ENCODE measurements at regions not wholly inside any gene's neighbourhood (a gene's known extent, or its start where the extent isn't known, plus 50 kb on each side); places are given as distances from the start of the nearest gene placed in this dataset.

GRCh38 chr20:43285170-43285569 is 95.5 kb upstream of the PTPRT start:
- ChIA-PET CTCF (no interaction called here), POLR2A (no interaction called here)
- DNase-seq (ENCODE audit: low read depth, low spot score) = no peak
- Histone ChIP-seq H3K27ac (ENCODE audit: low read depth, low read length) (no peak overlapping the region), H3K27me3 (ENCODE audit: control insufficient read depth, insufficient read depth, low read length) (no peaks in the 10 kb centered on the region), H3K4me3 (ENCODE audit: low read depth, low read length) (no peak overlapping the region), H3K9me3 (ENCODE audit: control insufficient read depth, insufficient read depth, low read length) (no peaks in the 10 kb centered on the region)
- TF ChIP-seq CTCF (IDR thresholded peaks at IDR 0.05; ENCODE audit: low read depth, low read length) = no peak

- no peak overlapping the region for H3K4me3 ChIP-seq (ENCODE audit: low read depth, low read length)
- CTCF ChIA-PET = no interaction called here
- TF ChIP-seq CTCF (IDR thresholded peaks at IDR 0.05; ENCODE audit: low read depth, low read length) = no peak
Observed at GRCh38 chr20:43284486-43284885, 94.8 kb upstream of the PTPRT start.

GRCh38 chr20:43283126-43283525 is 93.4 kb upstream of the PTPRT start:
- Histone ChIP-seq H3K27me3 (ENCODE audit: control insufficient read depth, insufficient read depth, low read length) (no peaks in the 10 kb centered on the region), H3K4me3 (ENCODE audit: low read depth, low read length) (no peak overlapping the region), H3K9me3 (ENCODE audit: control insufficient read depth, insufficient read depth, low read length) (no peaks in the 10 kb centered on the region), H3K27ac (ENCODE audit: low read depth, low read length) (no peak overlapping the region)
- ChIA-PET POLR2A (no interaction called here), CTCF (no interaction called here)
- TF ChIP-seq CTCF (IDR thresholded peaks at IDR 0.05; ENCODE audit: low read depth, low read length) = no peak
- DNase-seq (ENCODE audit: low read depth, low spot score) = no peak

More at GRCh38 chr20:43284486-43284885, 94.8 kb upstream of the PTPRT start:
- Histone ChIP-seq H3K27me3 (ENCODE audit: control insufficient read depth, insufficient read depth, low read length) (no peaks in the 10 kb centered on the region), H3K9me3 (ENCODE audit: control insufficient read depth, insufficient read depth, low read length) (no peaks in the 10 kb centered on the region), H3K27ac (ENCODE audit: low read depth, low read length) (no peak overlapping the region)
- POLR2A ChIA-PET = no interaction called here
- DNase-seq (ENCODE audit: low read depth, low spot score) = no peak

GRCh38 chr20:43271980-43272379 is 82.3 kb upstream of the PTPRT start:
- Histone ChIP-seq H3K9me3 (ENCODE audit: control insufficient read depth, insufficient read depth, low read length) (no peaks in the 10 kb centered on the region), H3K27ac (ENCODE audit: low read depth, low read length) (no peak overlapping the region), H3K4me3 (ENCODE audit: low read depth, low read length) (no peak overlapping the region), H3K27me3 (ENCODE audit: control insufficient read depth, insufficient read depth, low read length) (peaks cover 2% of the 10 kb centered on the region)
- POLR2A ChIA-PET = no interaction called here
- TF ChIP-seq CTCF (IDR thresholded peaks at IDR 0.05; ENCODE audit: low read depth, low read length) = no peak
- no peak for DNase-seq (ENCODE audit: low read depth, low spot score)
- CTCF ChIA-PET = no interaction called here

DNA sequence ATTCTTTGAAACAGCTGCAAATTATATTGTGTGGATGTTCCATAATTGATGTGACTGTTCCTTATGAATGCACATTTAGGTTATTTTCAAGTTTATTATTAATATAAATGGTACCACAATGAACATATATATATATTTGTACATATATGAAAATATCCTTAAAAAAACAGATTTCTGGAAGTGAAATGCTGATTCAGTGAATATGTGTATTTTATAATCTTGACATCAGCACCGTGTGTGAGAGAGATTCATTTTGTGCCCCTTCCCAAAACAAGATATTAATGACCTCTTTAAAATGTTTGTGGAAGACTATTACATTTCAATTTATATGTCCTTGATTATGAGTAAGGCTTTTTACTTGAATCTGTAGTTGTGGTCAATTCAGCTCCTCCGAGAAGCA is 75.7 kb upstream of the PTPRT start:
- DNase-seq (ENCODE audit: low read depth, low spot score) = no peak
- TF ChIP-seq CTCF (IDR thresholded peaks at IDR 0.05; ENCODE audit: low read depth, low read length) = no peak
- Histone ChIP-seq H3K9me3 (ENCODE audit: control insufficient read depth, insufficient read depth, low read length) (no peaks in the 10 kb centered on the region), H3K4me3 (ENCODE audit: low read depth, low read length) (no peak overlapping the region), H3K27ac (ENCODE audit: low read depth, low read length) (no peak overlapping the region), H3K27me3 (ENCODE audit: control insufficient read depth, insufficient read depth, low read length) (no peaks in the 10 kb centered on the region)
- ChIA-PET CTCF (no interaction called here), POLR2A (no interaction called here)

All from AG04450 (cell line).